SU-DHL-6 (cell line): ENCODE measurements at regions not wholly inside any gene's neighbourhood (a gene's known extent, or its start where the extent isn't known, plus 50 kb on each side); places are given as distances from the start of the nearest gene placed in this dataset.

Experiments
- H2AFZ ChIP-seq: fragments of 200-600 bp; sonication (generic); 2 replicates; pipeline ENCODE4 v1.6.1; 2014; ENCODE audit warnings: low read depth, mild to moderate bottlenecking, moderate library complexity, mixed read lengths, antibody characterized with exemption, low read length; ENCODE audit not compliant: severe bottlenecking
- H3F3A ChIP-seq: fragments of 200-600 bp; shearing (Covaris generic); 2 replicates; pipeline ENCODE4 v1.6.0; 2016; ENCODE audit warnings: antibody characterized with exemption, mild to moderate bottlenecking; ENCODE audit not compliant: insufficient read depth
- H3K27ac ChIP-seq: fragments of 200-600 bp; sonication (generic); 2 replicates; pipeline ENCODE4 v1.5.1; 2016; ENCODE audit warnings: low read depth, mild to moderate bottlenecking, low read length, moderate library complexity, mixed read lengths
- H3K27me3 ChIP-seq: fragments of 200-600 bp; sonication (generic), shearing (Covaris generic); 2 replicates; pipeline ENCODE4 v1.6.0; 2014; ENCODE audit warnings: mild to moderate bottlenecking, low read length
- H3K36me3 ChIP-seq: fragments of 200-600 bp; sonication (generic); 2 replicates; pipeline ENCODE4 v1.6.1; 2014; ENCODE audit warnings: mild to moderate bottlenecking, low read length, mixed read lengths
- H3K4me2 ChIP-seq: fragments of 300-600, 200-600 bp; shearing (Covaris generic), sonication (generic); 2 replicates; pipeline ENCODE4 v1.6.0; 2014; ENCODE audit warnings: low read length, low read depth, mild to moderate bottlenecking; ENCODE audit not compliant: poor library complexity, severe bottlenecking
- H3K4me3 ChIP-seq: fragments of 200-600 bp; sonication (generic); 2 replicates; pipeline ENCODE4 v1.5.1; 2014; ENCODE audit warnings: antibody characterized with exemption, low read length, mild to moderate bottlenecking, mixed read lengths; ENCODE audit not compliant: insufficient read depth, poor library complexity, severe bottlenecking
- H3K79me2 ChIP-seq: fragments of 200-600 bp; sonication (generic); 2 replicates; pipeline ENCODE4 v1.6.1; 2014; ENCODE audit warnings: mild to moderate bottlenecking, low read length, moderate library complexity; ENCODE audit not compliant: insufficient read depth
- H3K9ac ChIP-seq: fragments of 200-600 bp; sonication (generic); 2 replicates; pipeline ENCODE4 v1.7.0; 2014; ENCODE audit warnings: mild to moderate bottlenecking, low read length
- H3K9me2 ChIP-seq: fragments of 200-600 bp; sonication (generic); replicated peaks from 2 replicates; pipeline ENCODE4 v1.6.1; 2014; ENCODE audit warnings: low read length; ENCODE audit not compliant: insufficient read depth
- H3K9me3 ChIP-seq: fragments of 200-600 bp; sonication (generic); 2 replicates; pipeline ENCODE4 v1.6.1; 2014; ENCODE audit warnings: low read length, mixed read lengths; ENCODE audit not compliant: insufficient read depth
- H4K20me1 ChIP-seq: fragments of 200-600 bp; sonication (generic); 2 replicates; pipeline ENCODE4 v1.6.1; 2014; ENCODE audit warnings: low read depth, mild to moderate bottlenecking, antibody characterized with exemption, low read length, moderate library complexity, mixed read lengths
- CTCF ChIP-seq: fragments of 200-600 bp; sonication (generic); IDR thresholded peaks from one replicate; pipeline ENCODE4 v1.5.1; 2017; ENCODE audit warnings: antibody characterized with exemption, mild to moderate bottlenecking, low read length, moderate library complexity; ENCODE audit not compliant: insufficient read depth, poor library complexity, severe bottlenecking
- EZH2phosphoT487 ChIP-seq: fragments of 200-600 bp; sonication (generic), shearing (Covaris generic); conservative IDR thresholded peaks from 2 replicates; pipeline ENCODE4 v1.6.1; 2018; ENCODE audit warnings: mild to moderate bottlenecking, antibody characterized with exemption, low read length, moderate library complexity, mixed read lengths

- no peaks in the 10 kb centered on the region for H3K9me2 ChIP-seq
- TF ChIP-seq EZH2phosphoT487: no peak
- no peak for TF ChIP-seq CTCF
- H3K79me2 ChIP-seq: no peaks in the 10 kb centered on the region
- H3K4me3 ChIP-seq: no peak overlapping the region
- no peak overlapping the region for H3K9ac ChIP-seq
- H3K27me3 ChIP-seq: no peaks in the 10 kb centered on the region
- no peak overlapping the region for H2AFZ ChIP-seq
- no peaks in the 10 kb centered on the region for H3K36me3 ChIP-seq
- H4K20me1 ChIP-seq: no peaks in the 10 kb centered on the region
- no peak overlapping the region for H3K27ac ChIP-seq
- H3F3A ChIP-seq: no peaks in the 10 kb centered on the region
- no peaks in the 10 kb centered on the region for H3K9me3 ChIP-seq
- no peak overlapping the region for H3K4me2 ChIP-seq
Measured at GRCh38 chr6:67736161-67736560, 898.9 kb upstream of the ADGRB3 start.

DNA sequence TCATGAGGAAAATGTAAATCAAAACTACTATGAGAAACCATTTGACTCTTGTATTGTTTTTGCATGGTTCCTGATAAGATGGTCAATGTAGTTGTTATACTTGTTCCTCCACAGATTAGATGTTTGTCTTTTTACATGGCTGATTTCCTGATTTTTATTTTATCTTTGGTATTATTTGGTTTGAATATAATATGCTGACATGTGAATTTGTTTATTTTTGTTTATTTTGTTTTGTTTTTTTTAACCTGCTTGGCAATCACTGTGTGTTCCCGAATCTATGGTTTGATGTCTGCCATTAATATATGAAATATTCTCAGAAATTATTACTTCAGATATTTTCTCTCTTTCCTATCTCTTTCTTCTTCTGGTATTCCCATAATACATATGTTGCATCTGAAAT, 899.5 kb upstream of the ADGRB3 start:
- no peaks in the 10 kb centered on the region for H3K27me3 ChIP-seq
- H4K20me1 ChIP-seq: no peaks in the 10 kb centered on the region
- no peak overlapping the region for H3K9ac ChIP-seq
- no peaks in the 10 kb centered on the region for H3K36me3 ChIP-seq
- no peak overlapping the region for H3K4me3 ChIP-seq
- no peak for TF ChIP-seq EZH2phosphoT487
- TF ChIP-seq CTCF: no peak
- H3K9me2 ChIP-seq: no peaks in the 10 kb centered on the region
- H3K4me2 ChIP-seq: no peak overlapping the region
- H3K9me3 ChIP-seq: no peaks in the 10 kb centered on the region
- no peaks in the 10 kb centered on the region for H3K79me2 ChIP-seq
- no peaks in the 10 kb centered on the region for H3F3A ChIP-seq
- no peak overlapping the region for H3K27ac ChIP-seq
- no peak overlapping the region for H2AFZ ChIP-seq

DNA sequence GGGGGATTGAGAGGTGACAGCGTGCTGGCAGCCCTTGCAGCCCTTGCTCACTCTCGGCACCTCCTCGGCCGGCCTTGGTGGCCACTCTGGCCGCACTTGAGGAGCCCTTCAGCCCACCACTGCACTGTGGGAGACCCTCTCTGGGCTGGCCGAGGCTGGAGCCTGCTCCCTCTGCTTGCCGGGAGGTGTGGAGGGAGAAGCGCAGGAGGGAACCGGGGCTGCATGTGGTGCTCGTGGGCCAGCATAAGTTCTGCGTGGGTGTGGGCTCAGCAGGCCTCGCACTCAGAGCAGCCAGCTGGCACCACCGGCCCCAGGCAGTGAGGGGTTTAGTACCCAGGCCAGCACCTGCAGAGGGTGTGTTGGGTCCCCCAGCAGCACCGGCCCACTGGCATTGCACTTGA, 912.2 kb upstream of the ADGRB3 start:
- Histone ChIP-seq H3F3A (no peaks in the 10 kb centered on the region), H3K27ac (no peak overlapping the region), H3K27me3 (no peaks in the 10 kb centered on the region), H3K9ac (no peak overlapping the region), H3K36me3 (no peaks in the 10 kb centered on the region), H3K4me2 (no peak overlapping the region), H3K4me3 (no peak overlapping the region), H3K9me2 (no peaks in the 10 kb centered on the region), H3K9me3 (no peaks in the 10 kb centered on the region), H3K79me2 (no peaks in the 10 kb centered on the region), H4K20me1 (no peaks in the 10 kb centered on the region), H2AFZ (no peak overlapping the region)
- TF ChIP-seq EZH2phosphoT487: no peak
- no peak for TF ChIP-seq CTCF

- no peaks in the 10 kb centered on the region for H3K79me2 ChIP-seq
- no peaks in the 10 kb centered on the region for H4K20me1 ChIP-seq
- no peaks in the 10 kb centered on the region for H3K36me3 ChIP-seq
- no peaks in the 10 kb centered on the region for H3K27me3 ChIP-seq
- peak overlapping the region; percentile 74 for H2AFZ ChIP-seq
- H3K9ac ChIP-seq: no peak overlapping the region
- H3K9me3 ChIP-seq: no peaks in the 10 kb centered on the region
- no peak overlapping the region for H3K4me2 ChIP-seq
- no peak overlapping the region for H3K4me3 ChIP-seq
- TF ChIP-seq CTCF (no peak), EZH2phosphoT487 (no peak)
- no peaks in the 10 kb centered on the region for H3K9me2 ChIP-seq
- no peak overlapping the region for H3K27ac ChIP-seq
- H3F3A ChIP-seq: no peaks in the 10 kb centered on the region
Measured at GRCh38 chr6:67717281-67717680, 917.8 kb upstream of the ADGRB3 start.
